HG03159 (cell line): ENCODE measurements at regions not wholly inside any gene's neighbourhood (a gene's known extent, or its start where the extent isn't known, plus 50 kb on each side); places are given as distances from the start of the nearest gene placed in this dataset.
"Not testable (repeated sequence)": the region's sequence is repeated elsewhere in the genome, so short reads cannot be mapped to it uniquely, and the experiment has no call there.

Source experiments
- ATAC-seq: cut with Tn5 transposase; IDR thresholded peaks from one replicate; pipeline ENCODE4 v1.9.1; 2021; ENCODE audit warnings: mild to moderate bottlenecking, moderate library complexity; ENCODE audit not compliant: unreplicated experiment

DNA sequence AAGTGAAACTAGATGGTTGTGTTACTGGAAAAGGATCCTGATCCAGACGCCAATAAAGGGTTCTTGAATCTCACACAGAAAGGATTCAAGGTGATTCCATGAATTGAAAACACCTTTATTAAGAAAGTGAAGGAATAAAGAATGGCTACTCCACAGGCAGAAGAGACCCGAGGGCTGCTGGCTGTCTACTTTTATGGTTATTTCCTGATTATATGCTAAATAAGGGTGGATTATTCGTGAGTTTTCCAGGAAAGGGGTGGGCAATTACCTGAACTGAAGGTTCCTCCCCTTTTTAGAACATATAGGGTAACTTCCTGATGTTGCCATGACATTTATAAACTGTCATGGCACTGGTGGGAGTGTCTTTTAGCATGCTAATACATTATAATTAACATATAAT is 50.9 kb upstream of the WARS2 start:
- no peak for ATAC-seq

DNA sequence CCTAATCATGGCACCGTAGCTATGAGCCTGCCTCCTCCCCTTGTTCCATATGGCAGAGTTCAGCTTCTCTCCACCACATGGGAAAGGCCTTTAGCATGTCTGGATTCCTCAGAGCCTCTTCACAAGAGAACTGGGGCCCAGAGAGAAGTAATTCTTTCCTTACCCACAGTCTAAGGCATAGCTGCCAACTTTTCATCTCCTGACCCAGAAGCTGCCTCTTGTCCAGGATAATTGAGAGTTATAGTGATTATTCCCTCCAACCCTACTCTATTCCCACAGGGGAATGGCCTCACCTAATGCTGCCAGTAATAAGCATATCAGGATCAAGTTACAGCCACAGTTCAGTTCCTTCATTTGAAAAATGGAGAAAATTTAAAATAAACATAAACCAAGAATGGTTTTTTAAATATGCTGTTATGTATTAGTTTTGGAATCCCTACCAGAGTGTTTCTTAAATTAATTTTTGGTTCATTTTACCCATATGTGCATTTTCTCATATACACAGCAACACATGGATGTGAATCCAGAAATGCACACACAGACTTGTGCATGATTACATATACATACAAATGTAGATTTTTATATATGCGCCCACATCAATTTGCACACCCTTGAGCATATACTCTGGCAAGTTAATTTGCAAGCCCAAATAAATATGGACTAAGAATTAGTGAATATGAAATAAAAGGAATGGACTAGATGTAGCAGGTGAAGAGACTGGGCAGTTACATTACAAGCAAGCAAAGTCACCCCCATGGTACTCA is 63.9 kb upstream of the WARS2 start:
- ATAC-seq: no peak

DNA sequence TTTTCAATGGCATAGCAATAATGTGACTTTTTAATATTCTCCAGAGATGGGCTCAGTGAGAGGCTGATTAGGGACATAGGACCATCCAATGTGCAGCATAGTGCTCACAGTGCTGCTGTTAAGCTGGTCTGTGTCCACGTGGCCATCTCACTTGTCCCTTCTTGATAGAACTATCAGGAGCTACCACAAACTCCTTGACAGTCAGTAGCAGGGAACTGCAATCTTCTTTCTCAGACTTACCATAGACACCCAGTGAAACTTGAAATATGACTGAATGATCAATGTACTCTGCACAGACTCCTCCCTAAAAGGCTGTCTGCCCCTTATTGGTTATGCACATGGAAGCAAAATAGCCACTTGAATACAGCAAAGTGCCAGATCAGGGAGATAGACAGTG is 64.5 kb upstream of the WARS2 start:
- no peak for ATAC-seq

- ATAC-seq: no peak
Observed at GRCh38 chr1:119209061-119209460, 68.6 kb upstream of the WARS2 start.

GRCh38 chr1:119209596-119210295 is 69.3 kb upstream of the WARS2 start:
- ATAC-seq: no peak

DNA sequence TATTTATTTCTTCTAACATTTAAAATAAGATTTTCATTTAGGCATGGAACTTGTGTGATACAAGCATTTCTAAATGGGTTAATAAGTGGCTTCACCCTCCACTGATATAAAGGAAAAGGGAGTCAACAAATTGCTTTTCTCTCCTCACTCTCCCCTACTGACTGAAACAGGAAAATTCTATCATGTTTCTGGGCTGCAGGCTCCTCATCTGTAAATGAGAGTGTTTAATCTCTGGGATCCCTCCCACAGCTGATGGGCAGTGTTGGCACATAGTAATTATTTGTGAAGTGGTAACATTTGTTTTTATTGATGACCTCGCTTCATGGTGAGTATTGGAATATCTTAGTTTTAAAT is 69.8 kb upstream of the WARS2 start:
- no peak for ATAC-seq

DNA sequence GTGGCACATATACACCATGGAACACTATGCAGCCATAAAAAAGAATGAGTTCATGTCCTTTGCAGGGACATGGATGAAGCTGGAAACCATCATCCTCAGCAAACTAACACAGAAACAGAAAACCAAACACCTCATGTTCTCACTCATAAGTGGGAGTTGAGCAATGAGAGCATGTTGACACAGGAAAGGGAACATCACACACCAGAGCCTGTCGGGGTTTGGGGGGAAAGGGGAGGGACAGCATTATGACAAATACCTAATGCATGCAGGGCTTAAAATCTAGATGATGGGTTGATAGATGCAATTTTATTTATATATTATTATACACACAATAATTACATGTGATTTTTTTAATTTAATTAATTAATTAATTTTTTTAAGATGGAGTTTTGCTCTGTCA is 72.8 kb upstream of the WARS2 start:
- ATAC-seq: not testable (repeated sequence)

- not testable (repeated sequence) for ATAC-seq
Observed at GRCh38 chr1:119214961-119215360, 74.5 kb upstream of the WARS2 start.

DNA sequence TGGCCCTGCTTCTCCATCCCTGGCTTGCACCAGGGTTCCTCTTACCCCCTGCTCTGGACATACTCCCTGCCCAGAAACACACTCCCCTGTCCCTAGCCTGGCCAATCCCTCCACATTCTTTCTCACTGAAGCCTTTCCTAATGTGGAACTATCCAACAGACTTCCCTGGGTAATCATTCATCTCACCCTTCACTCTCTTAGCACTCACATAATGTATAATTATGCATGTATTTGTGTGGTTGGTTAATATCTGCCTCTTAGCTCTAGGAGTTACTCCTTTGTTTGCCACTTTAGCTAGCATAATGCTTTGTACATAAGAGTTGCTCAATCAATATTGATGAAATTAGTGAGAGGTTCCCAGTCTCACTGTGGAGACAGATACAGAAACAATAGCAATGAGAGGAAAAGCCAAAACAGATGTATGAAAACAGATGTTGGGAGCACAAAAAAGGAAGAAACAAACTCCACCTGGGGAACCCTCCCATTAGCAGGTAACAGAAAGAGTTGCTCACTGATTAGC is 76.9 kb upstream of the WARS2 start:
- no peak for ATAC-seq

- ATAC-seq: no peak
Observed at GRCh38 chr1:119219711-119220110, 79.3 kb upstream of the WARS2 start.

DNA sequence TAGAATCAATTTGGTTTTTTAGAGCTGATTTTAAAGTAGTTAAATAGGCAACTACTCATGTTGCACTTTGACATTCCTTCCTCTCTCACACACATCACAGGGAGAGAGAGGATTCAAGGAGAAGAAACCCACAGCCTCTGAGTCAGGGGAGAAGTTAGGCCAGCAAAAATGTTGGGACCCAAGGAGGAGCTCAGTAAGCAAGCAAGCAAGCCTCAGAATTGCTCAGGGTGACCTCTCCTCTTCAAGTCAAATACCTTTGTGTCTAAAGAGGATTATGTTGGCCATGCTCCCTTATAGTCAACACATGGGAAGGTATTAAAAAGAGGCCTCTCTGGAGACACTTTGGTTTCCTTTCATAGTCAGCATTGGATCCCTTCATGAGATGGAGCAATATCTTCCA is 80.5 kb upstream of the WARS2 start:
- ATAC-seq: no peak

- no peak for ATAC-seq
Observed at GRCh38 chr1:119222271-119222670, 81.8 kb upstream of the WARS2 start.

- no peak for ATAC-seq
Observed at GRCh38 chr1:119225265-119225664, 84.8 kb upstream of the WARS2 start.

GRCh38 chr1:119225831-119226230 is 85.4 kb upstream of the WARS2 start:
- no peak for ATAC-seq

GRCh38 chr1:119226321-119226720 is 85.9 kb upstream of the WARS2 start:
- no peak for ATAC-seq

- ATAC-seq: no peak
Observed at GRCh38 chr1:119226913-119227312, 86.5 kb upstream of the WARS2 start.

- ATAC-seq: no peak
Observed at GRCh38 chr1:119227456-119227855, 87.0 kb upstream of the WARS2 start.

- ATAC-seq: no peak
Observed at GRCh38 chr1:119228335-119229080, 88.1 kb upstream of the WARS2 start.

- ATAC-seq: no peak
Observed at GRCh38 chr1:119235120-119235519, 94.7 kb upstream of the WARS2 start.

- ATAC-seq: no peak
Observed at GRCh38 chr1:119245881-119246280, 105.4 kb upstream of the WARS2 start.

DNA sequence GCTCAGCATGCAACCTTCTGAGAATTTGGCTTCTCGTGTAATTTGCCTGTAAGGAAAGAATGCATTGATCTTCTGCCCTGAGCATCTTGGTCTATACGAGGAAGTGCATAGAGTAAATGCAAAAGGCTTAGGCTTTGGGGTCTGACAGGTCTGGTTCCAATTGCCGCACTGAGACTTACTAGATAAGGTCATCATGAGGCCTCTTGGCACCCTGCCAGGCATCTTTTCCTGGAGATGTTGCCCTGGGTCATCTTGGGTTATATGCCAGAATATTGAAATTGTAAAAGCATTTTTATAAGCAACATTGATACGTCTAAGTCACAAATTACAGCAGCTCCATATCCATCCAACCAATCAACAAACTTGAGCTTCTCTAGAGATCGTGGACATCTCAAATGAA is 108.8 kb upstream of the WARS2 start:
- ATAC-seq: no peak

- no peak for ATAC-seq
Observed at GRCh38 chr1:119250299-119250698, 109.8 kb upstream of the WARS2 start.
